Progenitor cell of endocrine pancreas (in vitro differentiated cells): ENCODE measurements at regions not wholly inside any gene's neighbourhood (a gene's known extent, or its start where the extent isn't known, plus 50 kb on each side); places are given as distances from the start of the nearest gene placed in this dataset.
A peak's percentile ranks its signal among the peaks of the same experiment; 100 is the strongest.

Source experiments
- DNase-seq: peaks from one replicate; pipeline ENCODE4 v3.0.0; 2021; ENCODE audit warnings: low spot score; ENCODE audit not compliant: unreplicated experiment
- H3K27ac Mint-ChIP-seq: 2 replicates; pipeline ENCODE4 v1.8.0; 2021; ENCODE audit warnings: mild to moderate bottlenecking, moderate library complexity, mixed read lengths
- H3K27me3 Mint-ChIP-seq: 2 replicates; pipeline ENCODE4 v1.8.0; 2021; ENCODE audit warnings: mixed read lengths
- H3K36me3 Mint-ChIP-seq: 2 replicates; pipeline ENCODE4 v1.8.0; 2022; ENCODE audit warnings: mixed read lengths; ENCODE audit not compliant: insufficient read depth
- H3K4me1 Mint-ChIP-seq: 2 replicates; pipeline ENCODE4 v1.8.0; 2021; ENCODE audit warnings: low read depth, mixed read lengths
- H3K4me3 Mint-ChIP-seq: 2 replicates; pipeline ENCODE4 v1.8.0; 2021; ENCODE audit warnings: low read depth, mild to moderate bottlenecking, moderate library complexity, mixed read lengths
- H3K9me3 Mint-ChIP-seq: 2 replicates; pipeline ENCODE4 v1.8.0; 2021; ENCODE audit warnings: low read depth, mixed read lengths
- TF ChIP-seq, protein P1 (sequence below): fragments of 200-600 bp; sonication (generic); IDR thresholded peaks from one replicate; pipeline ENCODE4 v1.5.0; 2021; ENCODE audit warnings: antibody characterized with exemption, mild to moderate bottlenecking; ENCODE audit not compliant: unreplicated experiment

DNA sequence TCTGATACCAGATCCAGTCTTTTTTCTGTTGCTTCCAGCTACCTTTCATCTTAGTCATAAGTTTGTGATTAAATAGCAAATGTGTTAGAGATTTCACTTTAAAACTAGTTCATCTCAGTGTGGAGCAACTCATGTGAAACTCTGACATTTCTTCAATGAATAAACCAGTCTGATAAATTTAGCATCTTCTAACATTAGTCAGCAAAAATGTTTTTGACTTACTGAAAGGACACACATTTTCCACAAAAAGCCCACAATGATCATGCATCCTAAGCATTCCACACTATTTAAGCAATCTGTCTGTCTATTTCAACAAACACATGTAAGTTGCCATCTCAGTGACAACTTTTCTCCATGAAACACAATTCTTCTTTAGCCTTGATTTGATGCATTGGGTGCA, 222.2 kb upstream of the SLC35B3 start:
- Mint-ChIP-seq H3K9me3 (no peaks in the 10 kb centered on the region), H3K4me1 (peaks cover 8% of the 10 kb centered on the region), H3K27me3 (no peaks in the 10 kb centered on the region), H3K4me3 (no peak overlapping the region), H3K27ac (no peak overlapping the region), H3K36me3 (no peaks in the 10 kb centered on the region)
- DNase-seq = no peak
- TF ChIP-seq, protein P1, sequence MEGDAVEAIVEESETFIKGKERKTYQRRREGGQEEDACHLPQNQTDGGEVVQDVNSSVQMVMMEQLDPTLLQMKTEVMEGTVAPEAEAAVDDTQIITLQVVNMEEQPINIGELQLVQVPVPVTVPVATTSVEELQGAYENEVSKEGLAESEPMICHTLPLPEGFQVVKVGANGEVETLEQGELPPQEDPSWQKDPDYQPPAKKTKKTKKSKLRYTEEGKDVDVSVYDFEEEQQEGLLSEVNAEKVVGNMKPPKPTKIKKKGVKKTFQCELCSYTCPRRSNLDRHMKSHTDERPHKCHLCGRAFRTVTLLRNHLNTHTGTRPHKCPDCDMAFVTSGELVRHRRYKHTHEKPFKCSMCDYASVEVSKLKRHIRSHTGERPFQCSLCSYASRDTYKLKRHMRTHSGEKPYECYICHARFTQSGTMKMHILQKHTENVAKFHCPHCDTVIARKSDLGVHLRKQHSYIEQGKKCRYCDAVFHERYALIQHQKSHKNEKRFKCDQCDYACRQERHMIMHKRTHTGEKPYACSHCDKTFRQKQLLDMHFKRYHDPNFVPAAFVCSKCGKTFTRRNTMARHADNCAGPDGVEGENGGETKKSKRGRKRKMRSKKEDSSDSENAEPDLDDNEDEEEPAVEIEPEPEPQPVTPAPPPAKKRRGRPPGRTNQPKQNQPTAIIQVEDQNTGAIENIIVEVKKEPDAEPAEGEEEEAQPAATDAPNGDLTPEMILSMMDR = no peak

DNA sequence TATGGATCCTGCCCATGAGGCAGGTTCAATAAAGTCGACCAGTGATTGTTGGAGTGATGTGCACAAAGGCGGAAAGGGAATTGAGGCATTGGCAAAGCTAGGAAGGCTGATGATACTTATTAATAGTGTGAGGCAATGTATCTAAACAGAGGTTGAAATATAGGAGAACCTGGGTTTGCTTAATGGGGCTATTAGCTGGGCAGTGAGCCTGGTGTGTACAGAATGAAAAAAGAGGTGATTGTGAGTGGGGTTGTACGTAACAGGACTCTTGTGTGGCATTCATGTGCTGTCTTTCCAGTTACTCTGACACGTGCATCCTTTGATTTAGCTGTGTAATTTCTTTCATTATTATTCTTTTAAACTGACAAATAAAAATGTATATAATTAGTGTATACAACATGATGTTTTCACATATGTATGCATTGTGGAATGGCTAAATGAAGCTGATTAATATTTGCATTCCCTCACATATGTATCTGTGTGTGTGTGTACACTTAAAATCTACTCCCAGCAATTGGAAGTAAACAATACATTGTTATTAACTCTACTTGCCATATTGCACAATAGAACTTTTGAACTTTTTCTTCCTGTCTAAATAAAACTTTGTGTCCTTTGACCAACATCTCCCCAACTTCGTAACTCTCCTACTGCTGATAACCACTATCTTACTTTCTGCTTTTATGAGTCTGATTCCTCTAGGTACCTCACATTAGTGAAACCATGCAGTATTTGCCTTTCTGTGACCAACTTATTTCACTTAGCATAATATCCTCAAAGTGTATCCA, 220.5 kb upstream of the SLC35B3 start:
- Mint-ChIP-seq H3K27me3 (no peaks in the 10 kb centered on the region), H3K4me1 (peaks cover 21% of the 10 kb centered on the region), H3K36me3 (no peaks in the 10 kb centered on the region), H3K4me3 (no peak overlapping the region), H3K9me3 (peaks cover 2% of the 10 kb centered on the region), H3K27ac (no peak overlapping the region)
- TF ChIP-seq, protein P1 = no peak
- no peak for DNase-seq

DNA sequence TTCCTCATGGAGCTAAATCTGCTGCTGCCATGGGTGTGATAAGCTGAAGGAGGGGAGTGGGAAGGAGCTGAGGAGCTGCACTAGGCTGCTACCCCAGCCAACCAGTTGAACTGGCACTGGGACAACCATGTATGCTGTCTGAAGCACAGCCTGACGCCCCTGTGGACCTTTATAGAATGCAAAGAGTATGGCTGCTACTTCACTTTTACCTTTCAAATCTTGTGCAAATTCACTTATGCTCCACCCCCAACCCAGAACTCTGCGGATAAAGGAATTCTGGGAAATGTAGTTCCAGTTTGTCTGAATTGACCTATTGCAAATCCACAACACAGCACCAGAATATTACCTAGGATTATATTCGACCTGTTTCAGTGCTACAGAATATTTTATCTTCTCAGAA, 217.4 kb upstream of the SLC35B3 start:
- H3K27ac Mint-ChIP-seq = no peak overlapping the region
- H3K27me3 Mint-ChIP-seq = no peaks in the 10 kb centered on the region
- H3K4me1 Mint-ChIP-seq = peaks cover 16% of the 10 kb centered on the region
- no peak for DNase-seq
- no peaks in the 10 kb centered on the region for H3K36me3 Mint-ChIP-seq
- H3K4me3 Mint-ChIP-seq = no peak overlapping the region
- peaks cover 8% of the 10 kb centered on the region for H3K9me3 Mint-ChIP-seq
- TF ChIP-seq, protein P1 = no peak

DNA sequence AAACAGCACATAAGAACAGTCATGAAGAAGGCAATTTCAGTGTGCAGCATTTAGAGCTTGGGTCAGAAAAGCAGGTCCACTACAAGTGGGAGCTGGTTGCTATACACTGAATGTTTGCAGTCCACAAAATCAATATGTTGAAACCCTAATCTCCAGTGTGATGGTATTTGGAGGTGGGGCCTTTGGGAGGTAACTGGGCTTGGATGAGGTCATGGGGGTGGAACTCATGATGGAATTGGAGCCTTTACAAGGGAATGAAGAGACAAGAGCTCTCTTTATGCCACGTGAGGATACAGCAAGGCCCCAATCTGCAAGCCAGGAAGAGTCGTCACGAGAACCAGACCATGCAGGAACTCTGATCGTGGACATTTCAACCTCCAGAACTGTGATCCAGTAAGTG, 216.7 kb upstream of the SLC35B3 start:
- H3K4me3 Mint-ChIP-seq = no peak overlapping the region
- no peaks in the 10 kb centered on the region for H3K27me3 Mint-ChIP-seq
- H3K9me3 Mint-ChIP-seq = peaks cover 8% of the 10 kb centered on the region
- peaks cover 16% of the 10 kb centered on the region for H3K4me1 Mint-ChIP-seq
- no peaks in the 10 kb centered on the region for H3K36me3 Mint-ChIP-seq
- H3K27ac Mint-ChIP-seq = peak overlapping the region; percentile 90
- DNase-seq = no peak
- TF ChIP-seq, protein P1 = no peak

DNA sequence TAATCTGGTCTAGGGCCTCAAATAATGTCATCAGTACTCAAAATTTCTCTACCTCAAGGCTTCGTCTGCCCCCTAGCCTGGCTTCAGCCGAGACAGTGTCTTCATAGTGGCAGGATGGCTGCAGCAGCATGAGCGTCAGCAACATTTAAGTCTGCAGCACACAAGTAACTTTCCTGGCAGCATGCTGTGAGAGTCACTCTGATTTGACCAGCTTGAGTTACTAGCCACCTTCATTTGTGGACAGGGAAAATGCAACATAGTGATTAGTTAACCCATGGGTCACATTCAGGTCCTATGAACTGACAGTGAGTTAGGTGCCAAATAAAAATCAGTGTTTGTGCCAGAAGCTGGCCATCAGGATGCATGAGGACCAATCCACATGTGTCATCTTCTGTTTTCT, 209.9 kb upstream of the SLC35B3 start:
- TF ChIP-seq, protein P1 = no peak
- peaks cover under 1% of the 10 kb centered on the region for H3K4me1 Mint-ChIP-seq
- H3K27me3 Mint-ChIP-seq = no peaks in the 10 kb centered on the region
- H3K4me3 Mint-ChIP-seq = no peak overlapping the region
- H3K36me3 Mint-ChIP-seq = no peaks in the 10 kb centered on the region
- no peak for DNase-seq
- no peak overlapping the region for H3K27ac Mint-ChIP-seq
- peaks cover 5% of the 10 kb centered on the region for H3K9me3 Mint-ChIP-seq
